GM13976 (cell line): ENCODE measurements at regions not wholly inside any gene's neighbourhood (a gene's known extent, or its start where the extent isn't known, plus 50 kb on each side); places are given as distances from the start of the nearest gene placed in this dataset.
"Not testable (repeated sequence)": the region's sequence is repeated elsewhere in the genome, so short reads cannot be mapped to it uniquely, and the experiment has no call there.

Source experiments
- DNase-seq: peaks from one replicate; pipeline ENCODE4 v3.0.0; 2012; ENCODE audit warnings: low spot score
- in situ Hi-C: fragments of 300-500 bp; cut with MboI; formaldehyde crosslinking; loops from one replicate; pipeline ENCODE4 v1.12.0; 2022; ENCODE audit warnings: low sequenced_read_pairs, mixed read lengths, inconsistent platforms; ENCODE audit not compliant: unreplicated experiment
- TF ChIP-seq, protein P1 (sequence below): IDR thresholded peaks from 2 replicates; pipeline ENCODE4 v1.5.1; 2012; ENCODE audit warnings: borderline replicate concordance, mild to moderate bottlenecking; ENCODE audit not compliant: insufficient read depth; ENCODE audit errors: extremely low read depth, missing control alignments, control extremely low read depth

GRCh38 chr3:145246291-145246690, 914.7 kb downstream of the PLOD2 start:
- in situ Hi-C loops = no loop called here
- TF ChIP-seq, protein P1, sequence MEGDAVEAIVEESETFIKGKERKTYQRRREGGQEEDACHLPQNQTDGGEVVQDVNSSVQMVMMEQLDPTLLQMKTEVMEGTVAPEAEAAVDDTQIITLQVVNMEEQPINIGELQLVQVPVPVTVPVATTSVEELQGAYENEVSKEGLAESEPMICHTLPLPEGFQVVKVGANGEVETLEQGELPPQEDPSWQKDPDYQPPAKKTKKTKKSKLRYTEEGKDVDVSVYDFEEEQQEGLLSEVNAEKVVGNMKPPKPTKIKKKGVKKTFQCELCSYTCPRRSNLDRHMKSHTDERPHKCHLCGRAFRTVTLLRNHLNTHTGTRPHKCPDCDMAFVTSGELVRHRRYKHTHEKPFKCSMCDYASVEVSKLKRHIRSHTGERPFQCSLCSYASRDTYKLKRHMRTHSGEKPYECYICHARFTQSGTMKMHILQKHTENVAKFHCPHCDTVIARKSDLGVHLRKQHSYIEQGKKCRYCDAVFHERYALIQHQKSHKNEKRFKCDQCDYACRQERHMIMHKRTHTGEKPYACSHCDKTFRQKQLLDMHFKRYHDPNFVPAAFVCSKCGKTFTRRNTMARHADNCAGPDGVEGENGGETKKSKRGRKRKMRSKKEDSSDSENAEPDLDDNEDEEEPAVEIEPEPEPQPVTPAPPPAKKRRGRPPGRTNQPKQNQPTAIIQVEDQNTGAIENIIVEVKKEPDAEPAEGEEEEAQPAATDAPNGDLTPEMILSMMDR = no peak
- no peak for DNase-seq

GRCh38 chr3:145248928-145249327, 912.1 kb downstream of the PLOD2 start:
- no peak for DNase-seq
- TF ChIP-seq, protein P1 = no peak
- in situ Hi-C loops = no loop called here

DNA sequence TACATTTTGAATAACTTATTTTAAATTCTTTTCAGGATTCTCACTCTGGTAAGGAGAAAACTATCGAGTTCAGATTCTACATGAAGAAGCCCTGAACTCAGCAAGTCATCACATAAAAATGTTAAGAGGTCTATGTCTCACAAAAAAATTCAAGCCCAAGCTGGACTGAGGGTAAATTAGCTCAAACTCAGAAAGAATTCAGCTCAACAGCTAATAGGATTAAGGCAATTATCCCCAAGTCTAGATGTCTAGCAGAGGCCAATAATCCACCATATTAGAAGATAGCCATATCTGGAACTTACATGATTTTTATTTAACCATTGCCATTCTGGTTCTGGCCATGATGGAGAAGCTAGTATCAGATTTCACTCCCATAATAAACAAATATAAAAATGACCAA, 909.7 kb downstream of the PLOD2 start:
- in situ Hi-C loops = no loop called here
- TF ChIP-seq, protein P1 = no peak

DNA sequence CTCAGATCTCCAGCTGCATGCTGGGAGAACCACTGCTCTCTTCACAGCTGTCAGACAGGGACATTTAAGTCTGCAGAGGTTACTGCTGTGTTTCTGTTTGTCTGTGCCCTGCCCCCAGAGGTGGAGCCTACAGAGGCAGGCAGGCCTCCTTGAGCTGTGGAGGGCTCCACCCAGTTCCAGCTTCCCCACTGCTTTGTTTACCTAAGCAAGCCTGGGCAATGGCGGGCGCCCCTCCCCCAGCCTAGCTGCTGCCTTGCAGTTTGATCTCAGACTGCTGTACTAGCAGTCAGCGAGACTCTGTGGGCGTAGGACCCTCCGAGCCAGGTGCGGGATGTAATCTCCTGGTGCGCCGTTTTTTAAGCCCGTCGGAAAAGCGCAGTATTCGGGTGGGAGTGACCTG, 903.0 kb downstream of the PLOD2 start:
- in situ Hi-C loops, DNase-seq: not testable (repeated sequence)

More for the DNA sequence above, 909.7 kb downstream of the PLOD2 start:
- DNase-seq = no peak

DNA sequence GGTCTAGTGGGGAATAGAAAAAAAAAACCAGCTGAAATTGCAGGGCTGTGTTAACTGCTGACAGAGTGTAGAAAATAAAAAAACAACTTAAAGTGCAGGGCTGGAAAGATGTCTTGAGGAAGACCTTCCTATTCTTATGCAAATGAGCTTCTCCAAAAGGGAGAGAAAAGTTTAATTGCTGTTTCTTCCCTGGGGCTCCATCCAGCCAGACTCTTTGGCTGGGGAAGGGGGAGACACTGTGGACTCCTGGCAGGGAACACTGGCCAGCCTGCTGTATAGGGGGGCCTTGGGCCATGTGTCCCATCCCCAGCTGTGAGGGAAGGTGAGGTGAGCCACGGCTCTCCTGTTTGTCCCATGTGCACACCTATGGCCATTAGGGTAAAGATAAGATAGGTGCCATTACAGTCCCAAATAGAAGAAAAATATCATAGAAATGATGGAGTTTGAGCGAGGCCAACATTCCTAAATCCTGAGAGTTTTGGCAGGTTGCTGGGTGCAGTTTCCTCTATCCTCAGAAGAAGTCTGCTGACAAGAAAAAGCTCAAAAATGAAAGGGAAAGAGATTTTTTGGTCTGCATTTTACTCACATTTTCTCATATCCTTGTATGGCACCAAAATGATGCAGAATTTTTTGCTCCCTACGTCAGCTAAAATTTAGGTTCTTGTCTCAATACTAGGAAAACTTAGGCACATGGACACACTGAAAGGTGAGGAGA, 901.7 kb downstream of the PLOD2 start:
- in situ Hi-C loops = no loop called here
- TF ChIP-seq, protein P1 = no peak
- no peak for DNase-seq

- DNase-seq, in situ Hi-C loops: not testable (repeated sequence)
These were observed 897.5 kb downstream of the PLOD2 start for GRCh38 chr3:145263458-145263857.

- DNase-seq = no peak
- TF ChIP-seq, protein P1 = no peak
- in situ Hi-C loops = no loop called here
These were observed 894.6 kb downstream of the PLOD2 start for GRCh38 chr3:145266368-145266767.

- in situ Hi-C loops = no loop called here
- no peak for DNase-seq
- TF ChIP-seq, protein P1 = no peak
These were observed 891.9 kb downstream of the PLOD2 start for GRCh38 chr3:145269106-145269505.
